NB4 (cell line): ENCODE measurements at regions not wholly inside any gene's neighbourhood (a gene's known extent, or its start where the extent isn't known, plus 50 kb on each side); places are given as distances from the start of the nearest gene placed in this dataset.

ENCODE experiments used
- DNase-seq: peaks from one replicate; pipeline ENCODE4 v3.0.0; 2010; ENCODE audit warnings: low read depth
- H3K4me3 ChIP-seq: one replicate; pipeline ENCODE4 v1.5.1; 2011; ENCODE audit warnings: mild to moderate bottlenecking, low read depth, low read length, moderate library complexity
- CTCF ChIP-seq: IDR thresholded peaks from one replicate; pipeline ENCODE4 v1.5.1; 2012; ENCODE audit warnings: low read depth, low read length
- MAX ChIP-seq: IDR thresholded peaks from 2 replicates; pipeline ENCODE4 v1.6.1; 2011; ENCODE audit warnings: low read depth, low read length
- MYC ChIP-seq: IDR thresholded peaks from 2 replicates; pipeline ENCODE4 v1.6.1; 2011; ENCODE audit warnings: low read depth, low read length
- POLR2A ChIP-seq: IDR thresholded peaks from 2 replicates; pipeline ENCODE4 v1.6.1; 2011; ENCODE audit warnings: mild to moderate bottlenecking; ENCODE audit not compliant: insufficient read length; ENCODE audit errors: extremely low read depth

GRCh38 chr2:15763822-15764682 is 172.4 kb downstream of the DDX1 start:
- no peak overlapping the region for H3K4me3 ChIP-seq
- DNase-seq = no peak
- TF ChIP-seq MAX (no peak), CTCF (no peak), POLR2A (no peak), MYC (no peak)

GRCh38 chr2:15764683-15765011 is 173.0 kb downstream of the DDX1 start:
- DNase-seq = no peak
- TF ChIP-seq CTCF = no peak
- no peak for TF ChIP-seq MYC
- TF ChIP-seq MAX = no peak
- no peak for TF ChIP-seq POLR2A
- no peak overlapping the region for H3K4me3 ChIP-seq

- DNase-seq = no peak
- no peak overlapping the region for H3K4me3 ChIP-seq
- no peak for TF ChIP-seq POLR2A
Measured at GRCh38 chr2:15765211-15765610, 173.5 kb downstream of the DDX1 start.

- TF ChIP-seq POLR2A = no peak
- TF ChIP-seq MYC = no peak
- TF ChIP-seq CTCF = no peak
- TF ChIP-seq MAX = no peak
- no peak for DNase-seq
- no peak overlapping the region for H3K4me3 ChIP-seq
Measured at GRCh38 chr2:15765686-15766302, 174.1 kb downstream of the DDX1 start.

- no peak overlapping the region for H3K4me3 ChIP-seq
- TF ChIP-seq POLR2A (no peak), CTCF (no peak), MAX (no peak), MYC (no peak)
- no peak for DNase-seq
Measured at GRCh38 chr2:15766303-15766861, 174.0 kb upstream of the MYCN start.

- H3K4me3 ChIP-seq = no peak overlapping the region
- TF ChIP-seq MYC = no peak
- no peak for TF ChIP-seq MAX
- no peak for TF ChIP-seq POLR2A
- no peak for TF ChIP-seq CTCF
- no peak for DNase-seq
Measured at GRCh38 chr2:15766911-15767597, 173.3 kb upstream of the MYCN start.
